ENCODE measurements at regions not wholly inside any gene's neighbourhood (a gene's known extent, or its start where the extent isn't known, plus 50 kb on each side); places are given as distances from the start of the nearest gene placed in this dataset.

DNA sequence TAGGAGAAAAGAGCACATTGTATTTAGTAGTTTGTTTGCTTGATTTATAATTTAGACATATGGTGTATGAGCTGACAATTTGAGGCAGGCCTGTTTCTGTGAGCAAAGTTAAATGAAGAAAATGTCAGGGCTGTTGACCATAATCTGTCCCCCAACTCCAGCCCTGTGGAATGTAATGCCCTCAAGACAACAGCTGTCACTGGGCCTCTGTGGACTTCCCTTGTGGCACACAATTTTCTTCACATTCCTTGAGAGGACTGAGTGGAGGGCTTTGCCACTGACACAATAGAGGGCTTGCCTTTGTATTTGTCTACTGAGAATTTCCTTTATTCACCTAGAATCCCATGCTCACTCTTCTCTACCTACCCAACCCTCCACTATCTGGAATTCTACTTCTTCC lies 141.2 kb upstream of the CD180 start:
- BruUV-seq (replicated peaks): no TSS peak
- no peaks in the 10 kb centered on the region for H4K20me1 ChIP-seq (ENCODE audit: insufficient read depth)
- no peaks in the 10 kb centered on the region for H3K9me2 ChIP-seq (ENCODE audit: insufficient read depth)
- intact Hi-C loops (cut with micrococcal nuclease): no loop called here
- no peak for TF ChIP-seq EGR1 (IDR thresholded peaks at IDR 0.05; ENCODE audit: low read depth)
- TF ChIP-seq YY1 (IDR thresholded peaks at IDR 0.05; ENCODE audit: extremely low read depth, insufficient replicate concordance, low read depth, low read length): no peak
- no peak for TF ChIP-seq FOSL1 (IDR thresholded peaks at IDR 0.05; ENCODE audit: low read depth)
- TF ChIP-seq JUND (IDR thresholded peaks at IDR 0.05): no peak
- no peak for TF ChIP-seq CBX3 (IDR thresholded peaks at IDR 0.05; ENCODE audit: low read depth)
- TF ChIP-seq REST (IDR thresholded peaks at IDR 0.05; ENCODE audit: low read depth): no peak
- TF ChIP-seq, protein P1, sequence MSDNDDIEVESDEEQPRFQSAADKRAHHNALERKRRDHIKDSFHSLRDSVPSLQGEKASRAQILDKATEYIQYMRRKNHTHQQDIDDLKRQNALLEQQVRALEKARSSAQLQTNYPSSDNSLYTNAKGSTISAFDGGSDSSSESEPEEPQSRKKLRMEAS (IDR thresholded peaks at IDR 0.05): no peak
- TF ChIP-seq ZFX (IDR thresholded peaks at IDR 0.05): no peak
- no peak for TF ChIP-seq TCF7L2 (IDR thresholded peaks at IDR 0.05; ENCODE audit: borderline replicate concordance, extremely low read depth, insufficient read depth, insufficient read length)
- no peak for TF ChIP-seq EZH2phosphoT487 (IDR thresholded peaks at IDR 0.05; ENCODE audit: borderline replicate concordance)
- no peak for TF ChIP-seq CTCF (IDR thresholded peaks at IDR 0.05 in 2 of 3, conservative IDR thresholded peaks at IDR 0.05 in 1 of 3; ENCODE audit: borderline replicate concordance in 1 of 3, insufficient read depth in 1 of 3, low read depth in 2 of 3, low read length in 2 of 3)
- TF ChIP-seq ELF1 (IDR thresholded peaks at IDR 0.05; ENCODE audit: borderline replicate concordance, low read depth): no peak
- TF ChIP-seq EZH2 (IDR thresholded peaks at IDR 0.05): no peak
- TF ChIP-seq SRF (IDR thresholded peaks at IDR 0.05; ENCODE audit: low read depth): no peak
- TF ChIP-seq SIN3A (IDR thresholded peaks at IDR 0.05; ENCODE audit: low read depth): no peak
- no peak for TF ChIP-seq CEBPB (IDR thresholded peaks at IDR 0.05; ENCODE audit: low read depth)
- no peak for TF ChIP-seq SP1 (IDR thresholded peaks at IDR 0.05; ENCODE audit: low read depth)
- no peak for ATAC-seq
- no peaks in the 10 kb centered on the region for H3K9me3 ChIP-seq (ENCODE audit: control insufficient read depth in 1 of 2, insufficient read depth in 1 of 2, low read depth in 1 of 2, low read length in 2 of 2)
- POLR2A ChIA-PET: no interaction called here
- RAD21 ChIA-PET (ENCODE audit: low non-redundant PET in 1 of 2, low total read pairs in 2 of 2, uncharacterized antibody in 2 of 2, unreplicated experiment in 2 of 2): no interaction called here
- no peak overlapping the region for H3K4me3 ChIP-seq (replicated peaks in 1 of 2; ENCODE audit: low read depth in 1 of 2, low read length in 2 of 2)
- DNase-seq (ENCODE audit: low read depth, low spot score): no peak
- no peaks in the 10 kb centered on the region for H3K79me2 ChIP-seq (ENCODE audit: insufficient read depth, low read length)
- H3K4me1 ChIP-seq (ENCODE audit: control insufficient read depth in 1 of 2, insufficient read depth in 2 of 2, low read length in 2 of 2): no peaks in the 10 kb centered on the region
- H2AFZ ChIP-seq (ENCODE audit: low read depth, low read length, poor library complexity, severe bottlenecking): no peak overlapping the region
- peaks cover 8% of the 10 kb centered on the region; the same call in 1 of the 2 replicates for H3K27me3 ChIP-seq (ENCODE audit: insufficient read depth, low read length)
- no peak overlapping the region for H3K9ac ChIP-seq (ENCODE audit: low read length)
- CTCF ChIA-PET: no interaction called here
- H3K36me3 ChIP-seq (ENCODE audit: control insufficient read depth in 1 of 2, insufficient read depth in 2 of 2, low read length in 2 of 2): no peaks in the 10 kb centered on the region
- no peak overlapping the region for H3K4me2 ChIP-seq (ENCODE audit: low read length)
- no peak overlapping the region for H3K27ac ChIP-seq (ENCODE audit: low read depth, low read length)
